ENCODE measurements at regions not wholly inside any gene's neighbourhood (a gene's known extent, or its start where the extent isn't known, plus 50 kb on each side); places are given as distances from the start of the nearest gene placed in this dataset.

DNA sequence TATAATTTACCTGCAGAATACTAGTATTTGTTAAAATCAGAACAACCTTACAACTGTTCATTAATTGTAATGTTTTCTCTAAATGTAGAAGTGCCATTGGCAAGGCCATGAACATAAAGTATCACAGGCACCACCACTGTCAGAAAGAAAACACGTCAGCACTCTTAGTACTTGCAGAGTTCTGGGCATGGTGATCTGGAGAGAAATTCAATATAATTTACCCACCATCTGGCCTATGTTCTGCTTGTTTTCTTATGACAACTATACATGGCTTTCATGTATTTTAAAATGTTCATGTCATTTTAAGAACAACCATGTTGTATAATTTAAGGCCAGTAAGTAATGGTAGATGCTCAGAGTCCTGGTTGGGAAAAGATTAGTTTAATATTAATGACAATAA is 114.2 kb upstream of the SULT1C3 start:
- no peak for TF ChIP-seq CTCF (conservative IDR thresholded peaks at IDR 0.05; ENCODE audit: low read depth, low read length)
- no peak for TF ChIP-seq EZH2 (IDR thresholded peaks at IDR 0.05; ENCODE audit: borderline replicate concordance, low read depth, low read length, poor library complexity, severe bottlenecking)

All from A673 (cell line).